Karpas-422 (cell line): ENCODE measurements at regions not wholly inside any gene's neighbourhood (a gene's known extent, or its start where the extent isn't known, plus 50 kb on each side); places are given as distances from the start of the nearest gene placed in this dataset.

Experiments used
- DNase-seq: peaks from one replicate; pipeline ENCODE4 v3.0.0-alpha.2; 2015
- H2AFZ ChIP-seq: fragments of 200-600 bp; sonication (generic); 2 replicates; pipeline ENCODE4 v1.6.1; 2014; ENCODE audit warnings: antibody characterized with exemption, low read length, mixed read lengths
- H3K27ac ChIP-seq: fragments of 200-600 bp; sonication (generic); 2 replicates; pipeline ENCODE4 v1.5.1; 2014; ENCODE audit warnings: mild to moderate bottlenecking, low read length, moderate library complexity
- H3K27me3 ChIP-seq: fragments of 200-600 bp; sonication (generic); 2 replicates; pipeline ENCODE4 v1.6.1; 2014; ENCODE audit warnings: low read length, mixed read lengths
- H3K36me3 ChIP-seq: fragments of 200-600 bp; sonication (generic); 2 replicates; pipeline ENCODE4 v1.6.1; 2014; ENCODE audit warnings: low read length, mixed read lengths; ENCODE audit not compliant: insufficient read depth
- H3K4me1 ChIP-seq: fragments of 200-600 bp; sonication (generic); 2 replicates; pipeline ENCODE4 v1.6.1; 2014; ENCODE audit warnings: mild to moderate bottlenecking, low read length, mixed read lengths
- H3K4me2 ChIP-seq: fragments of 200-600 bp; sonication (generic); 2 replicates; pipeline ENCODE4 v1.6.1; 2014; ENCODE audit warnings: low read length, low read depth, mild to moderate bottlenecking; ENCODE audit not compliant: poor library complexity, severe bottlenecking
- H3K4me3 ChIP-seq: fragments of 200-600 bp; sonication (generic); 2 replicates; pipeline ENCODE4 v1.5.1; 2014; ENCODE audit warnings: mild to moderate bottlenecking, antibody characterized with exemption, low read length, mixed read lengths
- H3K79me2 ChIP-seq: fragments of 200-600 bp; sonication (generic); 2 replicates; pipeline ENCODE4 v1.6.1; 2014; ENCODE audit warnings: mild to moderate bottlenecking, low read length, mixed read lengths
- H3K9ac ChIP-seq: fragments of 200-600 bp; sonication (generic); 2 replicates; pipeline ENCODE4 v1.6.0; 2014; ENCODE audit warnings: low read length
- H3K9me2 ChIP-seq: fragments of 200-600 bp; sonication (generic), shearing (Covaris generic); replicated peaks from 2 replicates; pipeline ENCODE4 v1.6.0; 2014; ENCODE audit warnings: mild to moderate bottlenecking, low read length, moderate library complexity; ENCODE audit not compliant: insufficient read depth
- H3K9me3 ChIP-seq: fragments of 300-700, 200-600 bp; sonication (generic); 2 replicates; pipeline ENCODE4 v1.6.1; 2014; ENCODE audit warnings: low read length, mixed read lengths
- H4K20me1 ChIP-seq: fragments of 200-600 bp; sonication (generic); 2 replicates; pipeline ENCODE4 v1.6.1; 2014; ENCODE audit warnings: mild to moderate bottlenecking, antibody characterized with exemption, low read length, low read depth; ENCODE audit not compliant: insufficient read depth

GRCh38 chr10:130895161-130895560 is 416.4 kb downstream of the TCERG1L start:
- 0 out of 2 replicates have a peak, but pooled peaks cover 3% of the 10 kb centered on the region for H3K4me1 ChIP-seq
- H4K20me1 ChIP-seq, result 0 out of 2 replicates have a peak, but pooled peaks cover 3% of the 10 kb centered on the region
- no peaks in the 10 kb centered on the region for H3K36me3 ChIP-seq
- no peak for DNase-seq
- H3K27ac ChIP-seq, result no peak overlapping the region
- H3K27me3 ChIP-seq, result no peaks in the 10 kb centered on the region
- no peak overlapping the region for H2AFZ ChIP-seq
- no peaks in the 10 kb centered on the region for H3K79me2 ChIP-seq
- H3K9me3 ChIP-seq, result no peaks in the 10 kb centered on the region
- no peak overlapping the region for H3K4me3 ChIP-seq
- H3K9me2 ChIP-seq, result no peaks in the 10 kb centered on the region
- H3K4me2 ChIP-seq, result no peak overlapping the region
- no peak overlapping the region for H3K9ac ChIP-seq

GRCh38 chr10:130897815-130898214 is 413.7 kb downstream of the TCERG1L start:
- H2AFZ ChIP-seq, result no peak overlapping the region
- peaks cover 17% of the 10 kb centered on the region for H3K4me1 ChIP-seq
- H3K36me3 ChIP-seq, result no peaks in the 10 kb centered on the region
- H3K9ac ChIP-seq, result no peak overlapping the region
- no peak for DNase-seq
- H4K20me1 ChIP-seq, result 0 out of 2 replicates have a peak, but pooled peaks cover 3% of the 10 kb centered on the region
- H3K27me3 ChIP-seq, result no peaks in the 10 kb centered on the region
- no peak overlapping the region for H3K27ac ChIP-seq
- no peaks in the 10 kb centered on the region for H3K9me2 ChIP-seq
- no peaks in the 10 kb centered on the region for H3K79me2 ChIP-seq
- H3K4me3 ChIP-seq, result no peak overlapping the region
- no peak overlapping the region for H3K4me2 ChIP-seq
- no peaks in the 10 kb centered on the region for H3K9me3 ChIP-seq

- Histone ChIP-seq H3K4me3 (no peak overlapping the region), H3K27me3 (no peaks in the 10 kb centered on the region), H3K9ac (no peak overlapping the region), H4K20me1 (0 out of 2 replicates have a peak, but pooled peaks cover 3% of the 10 kb centered on the region), H3K4me1 (peaks cover 17% of the 10 kb centered on the region), H3K27ac (no peak overlapping the region), H3K79me2 (no peaks in the 10 kb centered on the region), H3K4me2 (no peak overlapping the region), H3K9me2 (no peaks in the 10 kb centered on the region), H3K36me3 (no peaks in the 10 kb centered on the region), H2AFZ (no peak overlapping the region), H3K9me3 (no peaks in the 10 kb centered on the region)
- DNase-seq, result no peak
Observed at GRCh38 chr10:130898381-130898780, 413.1 kb downstream of the TCERG1L start.

GRCh38 chr10:130899856-130900255 is 411.7 kb downstream of the TCERG1L start:
- Histone ChIP-seq H3K9me2 (no peaks in the 10 kb centered on the region), H2AFZ (no peak overlapping the region), H3K36me3 (no peaks in the 10 kb centered on the region), H3K4me1 (peaks cover 14% of the 10 kb centered on the region), H3K9ac (no peak overlapping the region), H3K4me2 (no peak overlapping the region), H4K20me1 (0 out of 2 replicates have a peak, but pooled peaks cover 3% of the 10 kb centered on the region), H3K27me3 (no peaks in the 10 kb centered on the region), H3K27ac (no peak overlapping the region), H3K4me3 (no peak overlapping the region), H3K79me2 (no peaks in the 10 kb centered on the region), H3K9me3 (no peaks in the 10 kb centered on the region)
- DNase-seq, result no peak

- no peak for DNase-seq
- H3K4me2 ChIP-seq, result no peak overlapping the region
- no peak overlapping the region for H2AFZ ChIP-seq
- no peak overlapping the region for H3K4me3 ChIP-seq
- H4K20me1 ChIP-seq, result 0 out of 2 replicates have a peak, but pooled peaks cover 3% of the 10 kb centered on the region
- H3K9me3 ChIP-seq, result no peaks in the 10 kb centered on the region
- H3K27me3 ChIP-seq, result no peaks in the 10 kb centered on the region
- H3K79me2 ChIP-seq, result no peaks in the 10 kb centered on the region
- no peaks in the 10 kb centered on the region for H3K36me3 ChIP-seq
- no peaks in the 10 kb centered on the region for H3K9me2 ChIP-seq
- no peak overlapping the region for H3K9ac ChIP-seq
- H3K4me1 ChIP-seq, result peaks cover 14% of the 10 kb centered on the region
- H3K27ac ChIP-seq, result no peak overlapping the region
Observed at GRCh38 chr10:130900441-130901160, 410.9 kb downstream of the TCERG1L start.

GRCh38 chr10:130901311-130902165 is 410.0 kb downstream of the TCERG1L start:
- H3K4me3 ChIP-seq, result no peak overlapping the region
- H3K9me3 ChIP-seq, result no peaks in the 10 kb centered on the region
- H3K9me2 ChIP-seq, result no peaks in the 10 kb centered on the region
- no peak overlapping the region for H2AFZ ChIP-seq
- H3K4me2 ChIP-seq, result no peak overlapping the region
- DNase-seq, result no peak
- no peaks in the 10 kb centered on the region for H3K27me3 ChIP-seq
- 0 out of 2 replicates have a peak, but pooled peaks cover 3% of the 10 kb centered on the region for H4K20me1 ChIP-seq
- H3K79me2 ChIP-seq, result no peaks in the 10 kb centered on the region
- no peaks in the 10 kb centered on the region for H3K36me3 ChIP-seq
- H3K4me1 ChIP-seq, result peaks cover 14% of the 10 kb centered on the region
- no peak overlapping the region for H3K9ac ChIP-seq
- no peak overlapping the region for H3K27ac ChIP-seq

- H3K27me3 ChIP-seq, result no peaks in the 10 kb centered on the region
- no peaks in the 10 kb centered on the region for H3K36me3 ChIP-seq
- no peak for DNase-seq
- H4K20me1 ChIP-seq, result 0 out of 2 replicates have a peak, but pooled peaks cover 1% of the 10 kb centered on the region
- no peaks in the 10 kb centered on the region for H3K9me2 ChIP-seq
- no peak overlapping the region for H2AFZ ChIP-seq
- no peak overlapping the region for H3K9ac ChIP-seq
- no peak overlapping the region for H3K4me3 ChIP-seq
- H3K4me2 ChIP-seq, result no peak overlapping the region
- H3K9me3 ChIP-seq, result no peaks in the 10 kb centered on the region
- peaks cover 14% of the 10 kb centered on the region for H3K4me1 ChIP-seq
- H3K27ac ChIP-seq, result no peak overlapping the region
- no peaks in the 10 kb centered on the region for H3K79me2 ChIP-seq
Observed at GRCh38 chr10:130902471-130902870, 409.1 kb downstream of the TCERG1L start.

GRCh38 chr10:130902929-130903328 is 408.6 kb downstream of the TCERG1L start:
- no peak overlapping the region for H2AFZ ChIP-seq

More at GRCh38 chr10:130902929-130903328, 408.6 kb downstream of the TCERG1L start:
- H3K4me3 ChIP-seq, result no peak overlapping the region
- H3K9me3 ChIP-seq, result no peaks in the 10 kb centered on the region
- H3K4me1 ChIP-seq, result peaks cover 14% of the 10 kb centered on the region
- no peak overlapping the region for H3K4me2 ChIP-seq
- no peaks in the 10 kb centered on the region for H3K79me2 ChIP-seq
- H4K20me1 ChIP-seq, result no peaks in the 10 kb centered on the region
- no peaks in the 10 kb centered on the region for H3K27me3 ChIP-seq
- no peaks in the 10 kb centered on the region for H3K9me2 ChIP-seq
- no peak for DNase-seq
- H3K36me3 ChIP-seq, result no peaks in the 10 kb centered on the region
- H3K27ac ChIP-seq, result no peak overlapping the region
- H3K9ac ChIP-seq, result no peak overlapping the region
